ENCODE measurements at regions not wholly inside any gene's neighbourhood (a gene's known extent, or its start where the extent isn't known, plus 50 kb on each side); places are given as distances from the start of the nearest gene placed in this dataset.
A peak's percentile ranks its signal among the peaks of the same experiment; 100 is the strongest.
"Not testable (repeated sequence)": the region's sequence is repeated elsewhere in the genome, so short reads cannot be mapped to it uniquely, and the experiment has no call there.

GRCh38 chr2:226307487-226308322, 491.9 kb downstream of the IRS1 start:
- Mint-ChIP-seq H3K4me3 (no peak overlapping the region), H3K9me3 (no peaks in the 10 kb centered on the region), H3K27ac (peak overlapping the region in 1 of 6 donors; percentile 42), H3K27me3 (peaks cover 0 to 7% (median 0%) of the 10 kb centered on the region in 3 donors), H3K36me3 (no peaks in the 10 kb centered on the region), H3K4me1 (peaks cover 0 to 8% (median 0%) of the 10 kb centered on the region in 3 donors)
- ATAC-seq (ENCODE audit: low read depth in 2 of 2) (no peak), DNase-seq (no peak)

GRCh38 chr2:226306969-226307368, 492.7 kb downstream of the IRS1 start:
- H3K27ac Mint-ChIP-seq = peak overlapping the region in 1 of 6 donors; percentile 42
- ATAC-seq (ENCODE audit: low read depth in 2 of 2) = no peak
- no peaks in the 10 kb centered on the region for H3K36me3 Mint-ChIP-seq
- peaks cover 0 to 11% (median 0%) of the 10 kb centered on the region in 3 donors for H3K27me3 Mint-ChIP-seq
- H3K9me3 Mint-ChIP-seq = no peaks in the 10 kb centered on the region
- DNase-seq = no peak
- H3K4me3 Mint-ChIP-seq = no peak overlapping the region
- H3K4me1 Mint-ChIP-seq = peaks cover 0 to 8% (median 0%) of the 10 kb centered on the region in 3 donors

- Mint-ChIP-seq H3K27ac (no peak overlapping the region), H3K4me1 (peaks cover 0 to 8% (median 0%) of the 10 kb centered on the region in 3 donors), H3K4me3 (no peak overlapping the region), H3K9me3 (no peaks in the 10 kb centered on the region), H3K27me3 (peaks cover 0 to 10% (median 0%) of the 10 kb centered on the region in 3 donors), H3K36me3 (no peaks in the 10 kb centered on the region)
- ATAC-seq (ENCODE audit: low read depth in 2 of 2) (no peak), DNase-seq (no peak)
Measured at GRCh38 chr2:226304308-226304707, 495.3 kb downstream of the IRS1 start.

GRCh38 chr2:226303707-226304106, 495.9 kb downstream of the IRS1 start:
- ATAC-seq (ENCODE audit: low read depth in 2 of 2) (no peak), DNase-seq (no peak)
- H3K4me3 Mint-ChIP-seq = no peak overlapping the region
- peaks cover 0 to 10% (median 0%) of the 10 kb centered on the region in 3 donors for H3K27me3 Mint-ChIP-seq
- peaks cover 0 to 8% (median 0%) of the 10 kb centered on the region in 3 donors for H3K4me1 Mint-ChIP-seq
- no peak overlapping the region for H3K27ac Mint-ChIP-seq
- no peaks in the 10 kb centered on the region for H3K9me3 Mint-ChIP-seq
- no peaks in the 10 kb centered on the region for H3K36me3 Mint-ChIP-seq

GRCh38 chr2:226300196-226300886, 499.3 kb downstream of the IRS1 start:
- no peak overlapping the region for H3K27ac Mint-ChIP-seq
- DNase-seq (peak; percentile 8), ATAC-seq (ENCODE audit: low read depth in 2 of 2) (no peak)
- H3K9me3 Mint-ChIP-seq = no peaks in the 10 kb centered on the region
- no peaks in the 10 kb centered on the region for H3K4me1 Mint-ChIP-seq
- H3K36me3 Mint-ChIP-seq = no peaks in the 10 kb centered on the region
- no peak overlapping the region for H3K4me3 Mint-ChIP-seq
- H3K27me3 Mint-ChIP-seq = peaks cover 8 to 10% (median 9%) of the 10 kb centered on the region in 3 donors

- ATAC-seq (ENCODE audit: low read depth in 2 of 2) (no peak), DNase-seq (no peak)
- Mint-ChIP-seq H3K27ac (no peak overlapping the region), H3K4me3 (no peak overlapping the region), H3K9me3 (no peaks in the 10 kb centered on the region), H3K4me1 (no peaks in the 10 kb centered on the region), H3K36me3 (no peaks in the 10 kb centered on the region), H3K27me3 (peaks cover 10 to 12% (median 11%) of the 10 kb centered on the region in 3 donors)
Measured at GRCh38 chr2:226299771-226300170, 499.8 kb downstream of the IRS1 start.

GRCh38 chr2:226295681-226296080, 503.9 kb downstream of the IRS1 start:
- Mint-ChIP-seq H3K9me3 (peaks cover 8 to 22% (median 14%) of the 10 kb centered on the region in 7 donors), H3K4me1 (no peaks in the 10 kb centered on the region), H3K27me3 (peaks cover 5 to 12% (median 11%) of the 10 kb centered on the region in 3 donors), H3K4me3 (no peak overlapping the region), H3K27ac (no peak overlapping the region), H3K36me3 (peaks cover 0 to 14% of the 10 kb centered on the region in 2 donors)
- DNase-seq (no peak), ATAC-seq (ENCODE audit: low read depth in 2 of 2) (no peak)

GRCh38 chr2:226295123-226295522, 504.5 kb downstream of the IRS1 start:
- Mint-ChIP-seq H3K27ac (no peak overlapping the region), H3K9me3 (peaks cover 8 to 27% (median 18%) of the 10 kb centered on the region in 7 donors), H3K4me1 (no peaks in the 10 kb centered on the region), H3K27me3 (peaks cover 5 to 12% (median 11%) of the 10 kb centered on the region in 3 donors), H3K4me3 (no peak overlapping the region), H3K36me3 (peaks cover 0 to 14% of the 10 kb centered on the region in 2 donors)
- DNase-seq (no peak), ATAC-seq (ENCODE audit: low read depth in 2 of 2) (no peak)

- not testable (repeated sequence) for ATAC-seq (ENCODE audit: low read depth in 2 of 2)
Measured at GRCh38 chr2:226291281-226291680, 508.3 kb downstream of the IRS1 start.

GRCh38 chr2:226286916-226287315, 512.7 kb downstream of the IRS1 start:
- no peaks in the 10 kb centered on the region for H3K27me3 Mint-ChIP-seq
- peaks cover 0 to 7% of the 10 kb centered on the region in 2 donors for H3K36me3 Mint-ChIP-seq
- H3K4me3 Mint-ChIP-seq = peak overlapping the region in 2 of 8 donors; percentile 22 to 72
- ATAC-seq (ENCODE audit: low read depth in 2 of 2) (no peak), DNase-seq (no peak)
- H3K27ac Mint-ChIP-seq = peak overlapping the region in 1 of 6 donors; percentile 22
- peaks cover 0 to 10% (median 5%) of the 10 kb centered on the region in 3 donors for H3K4me1 Mint-ChIP-seq
- peaks cover 8 to 20% (median 16%) of the 10 kb centered on the region in 7 donors for H3K9me3 Mint-ChIP-seq

More at GRCh38 chr2:226291281-226291680, 508.3 kb downstream of the IRS1 start:
- DNase-seq, H3K4me3 Mint-ChIP-seq: not testable (repeated sequence)
- H3K27me3 Mint-ChIP-seq = peaks cover 0 to 12% (median 11%) of the 10 kb centered on the region in 3 donors
- H3K4me1 Mint-ChIP-seq = peaks cover 0 to 10% (median 5%) of the 10 kb centered on the region in 3 donors
- peak overlapping the region in 2 of 6 donors; percentile 64 to 68 for H3K27ac Mint-ChIP-seq
- peaks cover 0 to 14% of the 10 kb centered on the region in 2 donors for H3K36me3 Mint-ChIP-seq
- H3K9me3 Mint-ChIP-seq = peaks cover 14 to 29% (median 20%) of the 10 kb centered on the region in 7 donors

- no peak overlapping the region for H3K4me3 Mint-ChIP-seq
- H3K27ac Mint-ChIP-seq = no peak overlapping the region
- peaks cover 0 to 6% (median 3%) of the 10 kb centered on the region in 7 donors for H3K9me3 Mint-ChIP-seq
- no peaks in the 10 kb centered on the region for H3K27me3 Mint-ChIP-seq
- ATAC-seq (ENCODE audit: low read depth in 2 of 2) (no peak), DNase-seq (no peak)
- H3K4me1 Mint-ChIP-seq = peaks cover 0 to 10% (median 5%) of the 10 kb centered on the region in 3 donors
- H3K36me3 Mint-ChIP-seq = no peaks in the 10 kb centered on the region
Measured at GRCh38 chr2:226283796-226284195, 515.8 kb downstream of the IRS1 start.

GRCh38 chr2:226282151-226282550, 517.5 kb downstream of the IRS1 start:
- Mint-ChIP-seq H3K27ac (no peak overlapping the region), H3K4me1 (peaks cover 0 to 5% (median 1%) of the 10 kb centered on the region in 3 donors), H3K4me3 (no peak overlapping the region), H3K36me3 (no peaks in the 10 kb centered on the region), H3K27me3 (no peaks in the 10 kb centered on the region), H3K9me3 (peaks cover 0 to 6% (median under 1%) of the 10 kb centered on the region in 7 donors)
- DNase-seq = no peak
- ATAC-seq (ENCODE audit: low read depth in 2 of 2) = no peak

- H3K4me3 Mint-ChIP-seq; H3K27ac Mint-ChIP-seq; H3K27me3 Mint-ChIP-seq; ATAC-seq (ENCODE audit: low read depth in 2 of 2); H3K36me3 Mint-ChIP-seq; DNase-seq; H3K4me1 Mint-ChIP-seq; H3K9me3 Mint-ChIP-seq: not testable (repeated sequence)
Measured at GRCh38 chr2:226280136-226280535, 519.5 kb downstream of the IRS1 start.

Measured in naive B cell (primary cell).